ENCODE measurements at regions not wholly inside any gene's neighbourhood (a gene's known extent, or its start where the extent isn't known, plus 50 kb on each side); places are given as distances from the start of the nearest gene placed in this dataset.

- TF ChIP-seq CTCF (IDR thresholded peaks at IDR 0.05; ENCODE audit: low read length) (no peak), EZH2 (optimal IDR thresholded peaks at IDR 0.05; ENCODE audit: low read depth, low read length) (no peak), EZH2phosphoT487 (IDR thresholded peaks at IDR 0.05; ENCODE audit: low read length) (no peak)
These were observed 897.3 kb downstream of the TUSC7 start for GRCh38 chr3:117606866-117607265.

Data from MM.1S (cell line).